ENCODE measurements at regions not wholly inside any gene's neighbourhood (a gene's known extent, or its start where the extent isn't known, plus 50 kb on each side); places are given as distances from the start of the nearest gene placed in this dataset.

DNA sequence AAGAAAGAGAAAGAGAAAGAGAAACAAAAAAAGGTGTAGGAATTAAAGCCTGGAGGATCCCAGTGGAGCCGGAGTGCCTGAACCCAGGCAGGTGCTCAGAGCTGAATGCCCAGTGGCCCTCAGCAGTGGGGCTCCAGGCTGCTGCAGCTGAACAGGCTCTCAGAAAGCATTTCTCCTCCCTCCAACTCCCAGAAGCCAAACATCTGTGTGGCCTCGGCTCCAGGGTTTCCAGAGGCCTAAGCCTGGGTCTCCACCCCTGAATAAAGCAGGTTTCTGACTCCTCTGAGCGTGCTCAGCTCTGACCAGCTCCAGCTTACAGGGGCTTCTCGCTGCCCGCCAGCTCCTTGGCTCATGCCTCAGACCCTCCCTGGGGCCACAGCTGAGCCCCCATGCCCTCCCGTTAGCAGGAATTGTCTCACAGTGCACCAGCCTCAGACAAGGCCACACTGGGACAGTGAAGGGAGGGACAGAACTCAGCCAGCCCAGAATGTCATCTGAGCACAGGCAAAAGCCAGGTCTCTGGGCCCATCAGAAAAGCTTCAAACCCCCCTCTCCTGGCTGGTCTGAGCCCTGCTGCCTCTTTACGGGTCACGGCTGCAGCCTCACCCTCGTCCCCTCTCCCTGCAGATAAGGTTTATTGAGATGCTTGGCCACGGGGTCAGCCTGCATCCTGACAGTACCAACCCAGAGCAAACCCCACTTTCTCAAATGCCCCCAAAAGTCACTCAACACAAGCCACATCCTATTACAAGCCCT, 114.4 kb upstream of the PPP1R26 start:
- no peak for DNase-seq (ENCODE audit: low read depth)
- TF ChIP-seq, protein P1, sequence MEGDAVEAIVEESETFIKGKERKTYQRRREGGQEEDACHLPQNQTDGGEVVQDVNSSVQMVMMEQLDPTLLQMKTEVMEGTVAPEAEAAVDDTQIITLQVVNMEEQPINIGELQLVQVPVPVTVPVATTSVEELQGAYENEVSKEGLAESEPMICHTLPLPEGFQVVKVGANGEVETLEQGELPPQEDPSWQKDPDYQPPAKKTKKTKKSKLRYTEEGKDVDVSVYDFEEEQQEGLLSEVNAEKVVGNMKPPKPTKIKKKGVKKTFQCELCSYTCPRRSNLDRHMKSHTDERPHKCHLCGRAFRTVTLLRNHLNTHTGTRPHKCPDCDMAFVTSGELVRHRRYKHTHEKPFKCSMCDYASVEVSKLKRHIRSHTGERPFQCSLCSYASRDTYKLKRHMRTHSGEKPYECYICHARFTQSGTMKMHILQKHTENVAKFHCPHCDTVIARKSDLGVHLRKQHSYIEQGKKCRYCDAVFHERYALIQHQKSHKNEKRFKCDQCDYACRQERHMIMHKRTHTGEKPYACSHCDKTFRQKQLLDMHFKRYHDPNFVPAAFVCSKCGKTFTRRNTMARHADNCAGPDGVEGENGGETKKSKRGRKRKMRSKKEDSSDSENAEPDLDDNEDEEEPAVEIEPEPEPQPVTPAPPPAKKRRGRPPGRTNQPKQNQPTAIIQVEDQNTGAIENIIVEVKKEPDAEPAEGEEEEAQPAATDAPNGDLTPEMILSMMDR (IDR thresholded peaks at IDR 0.05; ENCODE audit: control insufficient read depth, insufficient read depth, low read depth, low read length, missing control alignments), result no peak
- no peak overlapping the region for H3K4me3 ChIP-seq (ENCODE audit: control insufficient read depth, low read depth, low read length)

DNA sequence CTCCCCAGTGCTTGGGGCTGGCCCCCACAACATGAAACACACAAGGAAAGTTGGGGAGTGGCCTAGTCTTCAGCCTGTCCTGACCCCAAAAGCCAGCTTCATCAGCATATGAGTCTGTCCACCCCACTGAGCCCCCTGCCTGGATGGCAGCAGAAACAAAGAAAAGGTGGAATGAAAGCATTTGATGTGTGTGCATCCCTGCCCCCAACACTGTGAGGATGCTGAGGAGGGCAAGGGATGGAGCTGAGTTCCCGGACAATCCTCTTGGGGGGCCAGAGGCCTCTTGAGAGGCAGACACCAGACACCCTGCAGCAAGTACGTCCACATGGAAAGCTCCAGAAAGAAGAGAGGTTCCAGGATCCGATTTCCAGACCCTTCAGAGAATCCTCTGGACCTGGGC, 113.5 kb upstream of the PPP1R26 start:
- no peak for DNase-seq (ENCODE audit: low read depth)
- TF ChIP-seq, protein P1 (IDR thresholded peaks at IDR 0.05; ENCODE audit: control insufficient read depth, insufficient read depth, low read depth, low read length, missing control alignments), result no peak
- no peak overlapping the region for H3K4me3 ChIP-seq (ENCODE audit: control insufficient read depth, low read depth, low read length)

- TF ChIP-seq, protein P1 (IDR thresholded peaks at IDR 0.05; ENCODE audit: control insufficient read depth, insufficient read depth, low read depth, low read length, missing control alignments), result no peak
- DNase-seq (ENCODE audit: low read depth), result no peak
Observed at GRCh38 chr9:135369412-135369990, 110.1 kb upstream of the PPP1R26 start.

GRCh38 chr9:135370411-135371375, 108.9 kb upstream of the PPP1R26 start:
- no peak for DNase-seq (ENCODE audit: low read depth)

More at GRCh38 chr9:135369412-135369990, 110.1 kb upstream of the PPP1R26 start:
- no peak overlapping the region for H3K4me3 ChIP-seq (ENCODE audit: control insufficient read depth, low read depth, low read length)

DNA sequence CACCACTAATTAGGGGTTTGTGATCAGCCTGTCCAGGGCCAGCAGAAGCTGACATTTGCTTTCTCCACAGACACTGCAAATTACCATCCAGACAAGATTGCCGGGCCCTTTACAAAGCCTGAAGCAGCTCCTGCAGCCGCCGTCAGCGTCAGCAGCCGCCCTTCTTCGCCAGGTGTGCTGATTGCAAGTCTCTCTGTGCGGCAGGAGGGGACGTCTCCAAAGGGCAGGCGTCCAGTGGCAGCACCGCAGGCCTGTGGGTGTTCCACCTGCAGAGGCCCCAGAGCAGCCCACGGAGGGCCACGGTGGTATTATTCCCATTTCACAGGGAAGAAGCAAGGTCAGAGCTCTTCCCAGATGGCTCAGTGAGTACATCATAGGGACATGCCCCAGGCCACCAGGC, 108.0 kb upstream of the PPP1R26 start:
- TF ChIP-seq, protein P1 (IDR thresholded peaks at IDR 0.05; ENCODE audit: control insufficient read depth, insufficient read depth, low read depth, low read length, missing control alignments), result no peak

More at GRCh38 chr9:135370411-135371375, 108.9 kb upstream of the PPP1R26 start:
- no peak overlapping the region for H3K4me3 ChIP-seq (ENCODE audit: control insufficient read depth, low read depth, low read length)
- TF ChIP-seq, protein P1 (IDR thresholded peaks at IDR 0.05; ENCODE audit: control insufficient read depth, insufficient read depth, low read depth, low read length, missing control alignments), result no peak

GRCh38 chr9:135372036-135372435, 107.5 kb upstream of the PPP1R26 start:
- no peak overlapping the region for H3K4me3 ChIP-seq (ENCODE audit: control insufficient read depth, low read depth, low read length)
- DNase-seq (ENCODE audit: low read depth), result no peak
- TF ChIP-seq, protein P1 (IDR thresholded peaks at IDR 0.05; ENCODE audit: control insufficient read depth, insufficient read depth, low read depth, low read length, missing control alignments), result no peak

More for the DNA sequence above, 108.0 kb upstream of the PPP1R26 start:
- H3K4me3 ChIP-seq (ENCODE audit: control insufficient read depth, low read depth, low read length), result no peak overlapping the region
- no peak for DNase-seq (ENCODE audit: low read depth)

All from AG09309 (cell line).